ENCODE measurements at regions not wholly inside any gene's neighbourhood (a gene's known extent, or its start where the extent isn't known, plus 50 kb on each side); places are given as distances from the start of the nearest gene placed in this dataset.
A peak's percentile ranks its signal among the peaks of the same experiment; 100 is the strongest.
"Not testable (repeated sequence)": the region's sequence is repeated elsewhere in the genome, so short reads cannot be mapped to it uniquely, and the experiment has no call there.

- DNase-seq; intact Hi-C loops (cut with DNase I; ENCODE audit: low total_unique reads); H3K4me3 ChIP-seq; H3K4me1 ChIP-seq; H3K27me3 ChIP-seq (replicated peaks in 1 of 7); H3K36me3 ChIP-seq; H3K27ac ChIP-seq; H3K9me3 ChIP-seq: not testable (repeated sequence)
- 49 to 68% (median 54%) methylated on average over 7 to 9 of the region's 17 CpGs for WGBS, 5 donors
- TF ChIP-seq CTCF (IDR thresholded peaks at IDR 0.05 in 8 of 11, conservative IDR thresholded peaks at IDR 0.05 in 3 of 11): peak in 2 of 11 experiments; percentile 16 to 22
Observed at GRCh38 chr1:121019715-121020349, 130.3 kb downstream of the PPIAL4A start.

GRCh38 chr1:121020350-121021236, 131.0 kb downstream of the PPIAL4A start:
- H3K4me1 ChIP-seq; intact Hi-C loops (cut with DNase I; ENCODE audit: low total_unique reads); H3K27me3 ChIP-seq (replicated peaks in 1 of 7); H3K9me3 ChIP-seq; DNase-seq; H3K36me3 ChIP-seq: not testable (repeated sequence)
- Histone ChIP-seq H3K4me3 (peak overlapping the region in 4 of 8 donors; percentile 20 to 61 (median 34)), H3K27ac (peak overlapping the region in 1 of 8 donors; percentile 46)
- WGBS, 5 donors: 21 to 55% (median 34%) methylated on average over 23 to 28 of the region's 37 CpGs

GRCh38 chr1:121021716-121022115, 132.1 kb downstream of the PPIAL4A start:
- WGBS, 5 donors: 50 to 79% (median 69%) methylated on average over 3 to 6 of the region's 6 CpGs
- H3K27ac ChIP-seq: not testable (repeated sequence)
- H3K4me3 ChIP-seq: peak overlapping the region in 1 of 8 donors; percentile 13

GRCh38 chr1:121032878-121033494, 143.4 kb downstream of the PPIAL4A start:
- H3K36me3 ChIP-seq; H3K4me1 ChIP-seq; H3K9me3 ChIP-seq; DNase-seq; H3K4me3 ChIP-seq; intact Hi-C loops (cut with DNase I; ENCODE audit: low total_unique reads); H3K27me3 ChIP-seq (replicated peaks in 1 of 7); H3K27ac ChIP-seq: not testable (repeated sequence)
- WGBS, 5 donors: 14 to 29% (median 16%) methylated on average over 3 of the region's 3 CpGs

More at GRCh38 chr1:121021716-121022115, 132.1 kb downstream of the PPIAL4A start:
- intact Hi-C loops (cut with DNase I; ENCODE audit: low total_unique reads); H3K27me3 ChIP-seq (replicated peaks in 1 of 7); H3K9me3 ChIP-seq; H3K36me3 ChIP-seq; DNase-seq; H3K4me1 ChIP-seq: not testable (repeated sequence)

- H3K36me3 ChIP-seq; DNase-seq; H3K4me3 ChIP-seq; H3K9me3 ChIP-seq; H3K27me3 ChIP-seq (replicated peaks in 1 of 7); intact Hi-C loops (cut with DNase I; ENCODE audit: low total_unique reads); H3K27ac ChIP-seq; H3K4me1 ChIP-seq: not testable (repeated sequence)
- no CpG with 5 or more reads among the region's 4 CpGs for WGBS, 5 donors
Observed at GRCh38 chr1:121036792-121037191, 147.2 kb downstream of the PPIAL4A start.

- 95 to 100% (median 98%) methylated on average over 2 to 3 of the region's 4 CpGs; no CpG with 5 or more reads in 2 of the 5 donors for WGBS, 5 donors
- intact Hi-C loops (cut with DNase I; ENCODE audit: low total_unique reads); H3K4me3 ChIP-seq; H3K27ac ChIP-seq; H3K27me3 ChIP-seq (replicated peaks in 1 of 7); H3K9me3 ChIP-seq; H3K36me3 ChIP-seq; H3K4me1 ChIP-seq; DNase-seq: not testable (repeated sequence)
Observed at GRCh38 chr1:121040974-121041373, 143.2 kb downstream of the FAM72B start.

- H3K36me3 ChIP-seq; H3K4me3 ChIP-seq; H3K4me1 ChIP-seq; H3K27ac ChIP-seq; intact Hi-C loops (cut with DNase I; ENCODE audit: low total_unique reads); H3K9me3 ChIP-seq; DNase-seq; H3K27me3 ChIP-seq (replicated peaks in 1 of 7): not testable (repeated sequence)
- whole genome bisulfite sequencing, 5 donors: 84 to 97% (median 95%) methylated on average over 3 of the region's 3 CpGs
Observed at GRCh38 chr1:121041497-121041896, 142.6 kb downstream of the FAM72B start.

GRCh38 chr1:121042882-121043281, 141.3 kb downstream of the FAM72B start:
- H3K4me1 ChIP-seq; H3K27me3 ChIP-seq (replicated peaks in 1 of 7); H3K4me3 ChIP-seq; intact Hi-C loops (cut with DNase I; ENCODE audit: low total_unique reads); H3K36me3 ChIP-seq; DNase-seq; H3K27ac ChIP-seq; H3K9me3 ChIP-seq: not testable (repeated sequence)
- 63 to 78% (median 67%) methylated on average over 2 of the region's 2 CpGs for WGBS, 5 donors

- H3K4me3 ChIP-seq; H3K4me1 ChIP-seq; H3K36me3 ChIP-seq; intact Hi-C loops (cut with DNase I; ENCODE audit: low total_unique reads); H3K27ac ChIP-seq; DNase-seq; H3K9me3 ChIP-seq: not testable (repeated sequence)
- 17 to 32% (median 26%) methylated on average over 5 to 21 of the region's 21 CpGs for WGBS, 5 donors
- peaks cover 0 to 21% (median 5%) of the 10 kb centered on the region in 7 donors for H3K27me3 ChIP-seq (replicated peaks in 1 of 7)
Observed at GRCh38 chr1:121048293-121048752, 135.8 kb downstream of the FAM72B start.
